Suprapubic skin (tissue), 4 donors: ENCODE measurements at regions not wholly inside any gene's neighbourhood (a gene's known extent, or its start where the extent isn't known, plus 50 kb on each side); places are given as distances from the start of the nearest gene placed in this dataset.

ENCODE experiments used
- DNase-seq, 2 donors: peaks; one replicate each; pipeline ENCODE4 v3.0.0-alpha.2; 2019; ENCODE audit warnings: low spot score in 2 of 2
- H3K27ac ChIP-seq: fragments of 200-600 bp; sonication (generic); one replicate; pipeline ENCODE4 v1.5.1; 2019
- H3K27me3 ChIP-seq: fragments of 200-600 bp; sonication (generic); one replicate; pipeline ENCODE4 v1.5.1; 2019
- H3K36me3 ChIP-seq: fragments of 200-600 bp; sonication (generic); one replicate; pipeline ENCODE4 v1.5.1; 2019
- H3K4me1 ChIP-seq: fragments of 200-600 bp; sonication (generic); one replicate; pipeline ENCODE4 v1.5.1; 2019
- H3K4me3 ChIP-seq: fragments of 200-600 bp; sonication (generic); one replicate; pipeline ENCODE4 v1.5.1; 2019; ENCODE audit warnings: mild to moderate bottlenecking
- H3K9me3 ChIP-seq: fragments of 200-600 bp; sonication (generic); one replicate; pipeline ENCODE4 v1.5.1; 2019
- EP300 ChIP-seq: sonication (generic); formaldehyde crosslinking; IDR thresholded peaks from one replicate; pipeline ENCODE4 v1.6.1; 2017; ENCODE audit warnings: antibody characterized with exemption
- POLR2A ChIP-seq, 2 donors: fragments of 450-650 bp; IDR thresholded peaks; one replicate each; pipeline ENCODE4 v1.6.1; 2017; ENCODE audit warnings: antibody characterized with exemption in 2 of 2, mild to moderate bottlenecking in 2 of 2, moderate library complexity in 2 of 2
- POLR2AphosphoS5 ChIP-seq, 3 donors: sonication (generic); formaldehyde crosslinking; IDR thresholded peaks; one replicate each; pipeline ENCODE4 v1.6.1; 2017; ENCODE audit warnings: antibody characterized with exemption in 3 of 3
- WGBS: methylation state at CpG from one replicate; pipeline ENCODE4 v1.1.5; 2018; 5-methylcytosine and 5-hydroxymethylcytosine counted together
- TF ChIP-seq, protein P1 (sequence below), 2 donors: fragments of 200-600 bp in 1 of 2; fragments of 450-650 bp in 1 of 2; sonication (generic) in 1 of 2; IDR thresholded peaks; one replicate each; pipeline ENCODE4 v1.5.1; 2016 to 2019; ENCODE audit warnings: antibody characterized with exemption in 2 of 2, mild to moderate bottlenecking in 1 of 2, moderate library complexity in 1 of 2

GRCh38 chr5:175098301-175098700 lies 345.7 kb downstream of the DRD1 start:
- Histone ChIP-seq H3K27me3 (no peaks in the 10 kb centered on the region), H3K4me1 (no peaks in the 10 kb centered on the region), H3K36me3 (no peaks in the 10 kb centered on the region), H3K27ac (no peak overlapping the region), H3K4me3 (no peak overlapping the region), H3K9me3 (no peaks in the 10 kb centered on the region)
- TF ChIP-seq POLR2A (IDR thresholded peaks at IDR 0.05) (no peak), EP300 (no peak), POLR2AphosphoS5 (IDR thresholded peaks at IDR 0.05) (no peak)
- TF ChIP-seq, protein P1, sequence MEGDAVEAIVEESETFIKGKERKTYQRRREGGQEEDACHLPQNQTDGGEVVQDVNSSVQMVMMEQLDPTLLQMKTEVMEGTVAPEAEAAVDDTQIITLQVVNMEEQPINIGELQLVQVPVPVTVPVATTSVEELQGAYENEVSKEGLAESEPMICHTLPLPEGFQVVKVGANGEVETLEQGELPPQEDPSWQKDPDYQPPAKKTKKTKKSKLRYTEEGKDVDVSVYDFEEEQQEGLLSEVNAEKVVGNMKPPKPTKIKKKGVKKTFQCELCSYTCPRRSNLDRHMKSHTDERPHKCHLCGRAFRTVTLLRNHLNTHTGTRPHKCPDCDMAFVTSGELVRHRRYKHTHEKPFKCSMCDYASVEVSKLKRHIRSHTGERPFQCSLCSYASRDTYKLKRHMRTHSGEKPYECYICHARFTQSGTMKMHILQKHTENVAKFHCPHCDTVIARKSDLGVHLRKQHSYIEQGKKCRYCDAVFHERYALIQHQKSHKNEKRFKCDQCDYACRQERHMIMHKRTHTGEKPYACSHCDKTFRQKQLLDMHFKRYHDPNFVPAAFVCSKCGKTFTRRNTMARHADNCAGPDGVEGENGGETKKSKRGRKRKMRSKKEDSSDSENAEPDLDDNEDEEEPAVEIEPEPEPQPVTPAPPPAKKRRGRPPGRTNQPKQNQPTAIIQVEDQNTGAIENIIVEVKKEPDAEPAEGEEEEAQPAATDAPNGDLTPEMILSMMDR (IDR thresholded peaks at IDR 0.05), result no peak
- WGBS, result 43% methylated on average over 7 of the region's 7 CpGs
- no peak for DNase-seq

DNA sequence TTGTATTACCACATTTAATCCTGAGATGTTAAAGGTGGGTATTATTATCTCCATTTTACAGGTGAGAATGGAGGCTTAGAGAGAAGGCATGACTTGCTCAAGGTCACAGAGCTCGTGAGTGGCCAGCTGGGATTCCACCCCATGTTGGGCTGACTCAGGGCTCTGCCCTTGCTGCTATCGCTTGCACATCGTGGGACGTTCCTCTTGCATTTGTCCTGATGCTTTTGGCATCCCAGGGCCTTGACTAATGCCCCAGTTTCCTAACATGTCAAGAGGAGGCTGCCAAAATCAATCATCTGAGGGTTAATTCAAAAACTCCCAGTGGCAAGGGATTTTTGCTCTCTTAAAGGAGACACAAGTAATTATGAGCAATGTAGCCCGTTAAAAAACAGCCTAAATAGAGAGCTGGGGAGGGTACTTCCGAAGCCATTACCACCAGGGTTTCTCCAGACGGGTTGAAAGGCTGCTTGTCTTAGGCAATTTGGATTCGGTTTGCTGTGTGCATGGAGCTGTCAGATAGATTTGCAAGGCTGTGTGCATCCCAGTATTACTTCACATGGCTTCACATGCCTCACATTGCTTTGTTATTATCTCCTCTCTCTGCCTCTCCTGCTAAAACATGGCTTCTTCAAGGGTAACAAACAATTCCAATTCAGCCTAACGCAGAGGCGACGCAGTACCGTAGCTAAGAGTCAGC lies 347.4 kb downstream of the DRD1 start:
- Histone ChIP-seq H3K27ac (no peak overlapping the region), H3K9me3 (no peaks in the 10 kb centered on the region), H3K4me3 (no peak overlapping the region), H3K4me1 (no peaks in the 10 kb centered on the region), H3K36me3 (no peaks in the 10 kb centered on the region), H3K27me3 (no peaks in the 10 kb centered on the region)
- no peak for DNase-seq
- 70% methylated on average over 12 of the region's 12 CpGs for WGBS
- TF ChIP-seq POLR2A (IDR thresholded peaks at IDR 0.05) (no peak), EP300 (no peak), POLR2AphosphoS5 (IDR thresholded peaks at IDR 0.05) (no peak)
- TF ChIP-seq, protein P1 (IDR thresholded peaks at IDR 0.05), result no peak

DNA sequence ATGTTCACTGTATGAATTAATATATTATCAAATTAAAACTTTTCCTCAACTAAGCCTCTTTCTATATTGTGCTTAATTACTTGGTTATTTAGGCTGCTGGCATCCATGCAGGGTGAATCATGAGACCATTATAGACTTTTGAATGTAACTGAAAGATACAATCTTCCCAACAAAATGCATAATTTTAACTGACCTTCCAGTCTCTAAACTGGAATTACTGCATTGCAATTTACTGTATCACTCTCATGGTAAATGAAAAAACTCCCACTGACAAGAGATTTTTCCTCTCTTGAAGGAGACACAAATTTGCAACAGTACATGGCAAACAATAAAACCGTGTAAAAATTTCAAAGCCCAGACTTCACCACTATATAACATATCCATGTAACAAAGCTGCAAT lies 349.5 kb downstream of the DRD1 start:
- Histone ChIP-seq H3K36me3 (no peaks in the 10 kb centered on the region), H3K27ac (no peak overlapping the region), H3K27me3 (no peaks in the 10 kb centered on the region), H3K4me1 (no peaks in the 10 kb centered on the region), H3K4me3 (no peak overlapping the region), H3K9me3 (no peaks in the 10 kb centered on the region)
- 70% methylated on average over 1 of the region's 1 CpG for WGBS
- TF ChIP-seq POLR2A (IDR thresholded peaks at IDR 0.05) (no peak), POLR2AphosphoS5 (IDR thresholded peaks at IDR 0.05) (no peak), EP300 (no peak)
- TF ChIP-seq, protein P1 (IDR thresholded peaks at IDR 0.05), result no peak
- no peak for DNase-seq

DNA sequence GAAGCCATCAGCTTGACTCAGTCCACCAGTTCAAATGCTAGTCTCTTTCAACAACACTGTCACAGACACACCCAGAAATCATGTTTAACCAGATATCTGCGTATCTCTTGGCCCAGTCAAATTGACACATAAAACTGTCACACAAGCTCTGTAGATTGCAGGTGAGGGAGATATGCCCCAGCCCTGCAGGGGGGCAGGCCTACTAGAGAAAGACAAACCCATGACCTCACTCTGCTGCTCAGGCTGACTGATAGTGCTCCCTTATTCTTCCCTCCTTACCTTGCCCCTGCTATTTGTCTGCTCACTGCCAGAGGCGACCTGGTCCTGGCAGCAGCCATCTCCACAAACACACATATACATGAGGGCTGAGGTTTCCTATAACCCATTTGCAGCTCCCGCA lies 351.3 kb downstream of the DRD1 start:
- Histone ChIP-seq H3K27me3 (no peaks in the 10 kb centered on the region), H3K4me1 (no peaks in the 10 kb centered on the region), H3K27ac (no peak overlapping the region), H3K36me3 (no peaks in the 10 kb centered on the region), H3K4me3 (no peak overlapping the region), H3K9me3 (no peaks in the 10 kb centered on the region)
- DNase-seq, result no peak
- 63% methylated on average over 3 of the region's 3 CpGs for WGBS
- no peak for TF ChIP-seq POLR2A (IDR thresholded peaks at IDR 0.05)
- TF ChIP-seq POLR2AphosphoS5 (IDR thresholded peaks at IDR 0.05), result no peak
- TF ChIP-seq, protein P1 (IDR thresholded peaks at IDR 0.05), result no peak
- TF ChIP-seq EP300, result no peak

DNA sequence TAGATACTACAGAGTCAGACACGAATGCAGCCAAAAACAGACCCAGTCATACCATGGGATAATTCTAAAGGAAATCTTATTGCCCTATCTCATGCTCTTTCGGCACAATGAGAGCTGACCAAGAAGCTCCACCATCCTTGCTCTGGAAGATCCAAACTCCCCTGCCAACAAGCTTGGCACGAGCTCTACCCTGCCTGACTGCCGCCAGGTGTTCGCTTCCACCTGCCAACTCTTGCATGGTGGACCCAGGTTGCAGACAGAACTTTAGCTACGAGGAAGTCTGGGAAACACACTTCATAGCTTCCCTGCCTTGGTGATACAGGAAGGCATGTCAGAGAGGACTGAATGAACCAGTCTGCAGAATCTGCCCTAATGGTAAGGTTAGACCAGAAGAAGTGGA lies 355.0 kb downstream of the DRD1 start:
- Histone ChIP-seq H3K27me3 (no peaks in the 10 kb centered on the region), H3K9me3 (no peaks in the 10 kb centered on the region), H3K4me3 (no peak overlapping the region), H3K36me3 (no peaks in the 10 kb centered on the region), H3K4me1 (no peaks in the 10 kb centered on the region), H3K27ac (no peak overlapping the region)
- TF ChIP-seq POLR2A (IDR thresholded peaks at IDR 0.05) (no peak), EP300 (no peak), POLR2AphosphoS5 (IDR thresholded peaks at IDR 0.05) (no peak)
- TF ChIP-seq, protein P1 (IDR thresholded peaks at IDR 0.05), result no peak
- WGBS, result 54% methylated on average over 6 of the region's 6 CpGs
- no peak for DNase-seq
